ENCODE measurements at regions not wholly inside any gene's neighbourhood (a gene's known extent, or its start where the extent isn't known, plus 50 kb on each side); places are given as distances from the start of the nearest gene placed in this dataset.

DNA sequence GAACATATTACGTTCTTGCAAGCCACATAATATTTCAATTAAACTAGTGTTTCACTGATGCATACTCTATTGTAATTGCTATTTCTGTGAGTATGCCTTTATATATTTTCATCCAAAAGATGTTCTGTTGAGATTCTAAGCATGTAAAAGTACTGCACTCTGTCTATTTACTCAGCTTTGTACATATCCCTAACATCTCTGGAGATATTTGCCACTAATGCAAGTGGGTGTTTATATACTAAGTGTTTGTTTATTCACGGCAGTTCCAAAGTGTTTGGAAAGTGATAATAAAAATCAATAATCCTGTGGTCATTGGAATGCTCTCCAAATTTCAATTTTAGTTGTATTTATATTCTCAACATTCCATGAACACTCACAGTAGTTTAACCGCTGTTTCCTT, 1989.0 kb downstream of the C4orf33 start:
- Histone ChIP-seq H3K9ac (ENCODE audit: low read length) (no peak overlapping the region), H3K4me2 (ENCODE audit: low read length) (no peak overlapping the region), H3K27me3 (ENCODE audit: low read depth, low read length) (no peaks in the 10 kb centered on the region), H3K4me3 (ENCODE audit: low read length) (no peak overlapping the region), H3K4me1 (ENCODE audit: low read length) (0 out of 2 replicates have a peak, but pooled peaks cover 3% of the 10 kb centered on the region), H3K79me2 (ENCODE audit: low read length) (no peaks in the 10 kb centered on the region), H2AFZ (ENCODE audit: low read depth, low read length) (peak overlapping the region; percentile 53; the same call in 1 of the 2 replicates), H3K9me3 (ENCODE audit: insufficient read depth, low read length) (no peaks in the 10 kb centered on the region), H4K20me1 (ENCODE audit: insufficient read depth, low read length) (no peaks in the 10 kb centered on the region), H3K36me3 (replicated peaks; ENCODE audit: low read depth, low read length) (no peaks in the 10 kb centered on the region), H3K27ac (ENCODE audit: low read length) (no peak overlapping the region)
- no peak for TF ChIP-seq CTCF (IDR thresholded peaks at IDR 0.05; ENCODE audit: low read depth, low read length)
- TF ChIP-seq EZH2phosphoT487 (IDR thresholded peaks at IDR 0.05; ENCODE audit: low read depth) = no peak

DNA sequence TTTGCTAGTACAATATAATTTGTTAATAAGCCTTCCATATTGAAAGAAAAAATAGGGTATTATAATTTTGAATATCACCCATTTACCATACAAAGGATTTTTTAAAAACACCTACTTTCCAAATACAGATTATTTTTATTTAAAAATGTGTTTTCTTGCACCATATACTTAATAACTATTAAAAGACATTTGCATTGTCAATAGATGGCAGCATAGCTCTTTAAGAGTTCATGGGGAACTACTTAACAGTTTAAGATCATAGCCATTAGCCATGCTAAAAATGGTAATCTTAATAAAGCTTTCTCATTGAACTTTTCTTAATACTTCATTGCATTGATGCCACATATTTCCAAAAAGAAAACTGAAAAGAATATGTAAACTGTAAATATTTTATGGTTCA, 1995.9 kb downstream of the C4orf33 start:
- Histone ChIP-seq H3K27me3 (ENCODE audit: low read depth, low read length) (no peaks in the 10 kb centered on the region), H4K20me1 (ENCODE audit: insufficient read depth, low read length) (no peaks in the 10 kb centered on the region), H3K79me2 (ENCODE audit: low read length) (no peaks in the 10 kb centered on the region), H3K4me2 (ENCODE audit: low read length) (no peak overlapping the region), H3K9ac (ENCODE audit: low read length) (no peak overlapping the region), H3K4me3 (ENCODE audit: low read length) (no peak overlapping the region), H3K36me3 (replicated peaks; ENCODE audit: low read depth, low read length) (no peaks in the 10 kb centered on the region), H2AFZ (ENCODE audit: low read depth, low read length) (no peak overlapping the region), H3K27ac (ENCODE audit: low read length) (no peak overlapping the region), H3K4me1 (ENCODE audit: low read length) (no peaks in the 10 kb centered on the region), H3K9me3 (ENCODE audit: insufficient read depth, low read length) (no peaks in the 10 kb centered on the region)
- TF ChIP-seq EZH2phosphoT487 (IDR thresholded peaks at IDR 0.05; ENCODE audit: low read depth) (no peak), CTCF (IDR thresholded peaks at IDR 0.05; ENCODE audit: low read depth, low read length) (peak; percentile 72)

GRCh38 chr4:131093303-131093702, 1997.4 kb downstream of the C4orf33 start:
- Histone ChIP-seq H3K79me2 (ENCODE audit: low read length) (no peaks in the 10 kb centered on the region), H2AFZ (ENCODE audit: low read depth, low read length) (no peak overlapping the region)
- TF ChIP-seq CTCF (IDR thresholded peaks at IDR 0.05; ENCODE audit: low read depth, low read length) (no peak), EZH2phosphoT487 (IDR thresholded peaks at IDR 0.05; ENCODE audit: low read depth) (no peak)

DNA sequence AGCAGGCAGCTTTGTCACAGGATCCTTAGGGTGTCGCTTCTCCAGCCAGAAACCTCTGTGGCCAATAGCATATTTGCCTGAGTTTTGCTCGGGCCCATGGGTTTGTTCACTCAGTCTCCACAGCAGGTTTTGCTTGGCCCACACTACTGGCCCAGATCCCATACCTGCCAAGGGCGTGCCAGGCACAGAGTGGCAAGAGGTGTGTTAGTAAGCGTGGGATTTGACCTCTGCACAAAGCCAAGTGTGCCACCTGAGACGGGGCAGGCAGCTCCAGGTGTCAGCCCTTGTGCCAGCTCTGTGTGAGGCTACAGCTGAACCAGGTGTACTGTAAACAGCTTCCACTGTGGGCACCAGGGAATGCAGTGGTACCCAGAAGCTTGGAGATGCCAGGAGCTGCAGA, 2003.0 kb downstream of the C4orf33 start:
- TF ChIP-seq CTCF (IDR thresholded peaks at IDR 0.05; ENCODE audit: low read depth, low read length) (no peak), EZH2phosphoT487 (IDR thresholded peaks at IDR 0.05; ENCODE audit: low read depth) (no peak)
- Histone ChIP-seq H4K20me1 (ENCODE audit: insufficient read depth, low read length) (no peaks in the 10 kb centered on the region), H3K9ac (ENCODE audit: low read length) (no peak overlapping the region), H3K27ac (ENCODE audit: low read length) (no peak overlapping the region), H3K4me2 (ENCODE audit: low read length) (no peak overlapping the region), H3K36me3 (replicated peaks; ENCODE audit: low read depth, low read length) (no peaks in the 10 kb centered on the region), H3K27me3 (ENCODE audit: low read depth, low read length) (no peaks in the 10 kb centered on the region), H3K79me2 (ENCODE audit: low read length) (no peaks in the 10 kb centered on the region), H3K9me3 (ENCODE audit: insufficient read depth, low read length) (0 out of 2 replicates have a peak, but pooled peaks cover 5% of the 10 kb centered on the region), H3K4me3 (ENCODE audit: low read length) (no peak overlapping the region), H2AFZ (ENCODE audit: low read depth, low read length) (no peak overlapping the region), H3K4me1 (ENCODE audit: low read length) (no peaks in the 10 kb centered on the region)

More at GRCh38 chr4:131093303-131093702, 1997.4 kb downstream of the C4orf33 start:
- no peak overlapping the region for H3K9ac ChIP-seq (ENCODE audit: low read length)
- H3K36me3 ChIP-seq (replicated peaks; ENCODE audit: low read depth, low read length) = no peaks in the 10 kb centered on the region
- H3K9me3 ChIP-seq (ENCODE audit: insufficient read depth, low read length) = no peaks in the 10 kb centered on the region
- no peak overlapping the region for H3K4me3 ChIP-seq (ENCODE audit: low read length)
- H3K4me2 ChIP-seq (ENCODE audit: low read length) = no peak overlapping the region
- H3K27ac ChIP-seq (ENCODE audit: low read length) = no peak overlapping the region
- H3K4me1 ChIP-seq (ENCODE audit: low read length) = no peaks in the 10 kb centered on the region
- no peaks in the 10 kb centered on the region for H3K27me3 ChIP-seq (ENCODE audit: low read depth, low read length)
- H4K20me1 ChIP-seq (ENCODE audit: insufficient read depth, low read length) = no peaks in the 10 kb centered on the region

Measured in OCI-LY3 (cell line).